ENCODE measurements at regions not wholly inside any gene's neighbourhood (a gene's known extent, or its start where the extent isn't known, plus 50 kb on each side); places are given as distances from the start of the nearest gene placed in this dataset.

DNA sequence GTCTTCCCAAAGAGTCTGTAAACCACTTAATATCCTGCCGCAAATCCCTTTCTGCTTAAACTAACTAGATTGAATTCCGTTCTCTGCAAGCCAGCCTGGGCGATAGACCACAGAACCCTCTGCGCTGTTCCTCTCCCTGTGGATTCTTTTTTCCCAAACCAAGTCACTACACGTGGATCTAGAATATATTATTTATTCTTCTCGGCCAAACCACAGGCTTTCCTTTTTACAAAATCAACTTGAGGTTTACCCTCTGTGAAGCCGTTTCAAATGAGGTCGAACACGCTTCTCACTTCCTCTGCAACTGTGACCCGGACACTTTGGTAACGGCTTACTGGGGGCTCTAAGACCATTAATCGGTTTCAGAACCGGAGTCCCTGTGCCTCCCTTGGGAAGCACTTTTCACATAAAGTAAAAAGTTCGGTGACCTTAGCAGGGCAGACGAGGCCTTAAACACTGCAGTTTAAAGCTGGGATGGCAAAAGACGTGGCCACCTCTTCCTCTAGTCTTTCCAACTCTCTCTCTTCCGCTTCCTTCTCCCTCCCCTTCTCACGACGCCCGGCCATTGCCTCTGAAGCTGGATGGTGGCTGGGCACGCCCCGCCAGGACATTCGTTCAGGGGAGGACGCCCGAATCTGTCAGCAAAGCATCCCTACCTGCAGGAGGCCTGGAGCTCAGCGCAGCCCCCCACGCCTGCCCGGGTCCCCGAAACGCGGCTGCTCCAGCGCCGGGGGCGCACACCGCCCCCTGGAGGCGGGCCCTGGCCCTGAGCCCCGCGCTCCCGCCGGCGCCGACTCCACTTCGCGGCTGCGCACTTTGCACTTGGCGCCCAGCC is 55.0 kb upstream of the FOXC1 start:
- TF ChIP-seq POLR2AphosphoS5 (IDR thresholded peaks at IDR 0.05; ENCODE audit: low read depth, low read length) (no peak), POLR2A (IDR thresholded peaks at IDR 0.05; ENCODE audit: low read depth, low read length) (no peak)
